HG03571 (cell line): ENCODE measurements at regions not wholly inside any gene's neighbourhood (a gene's known extent, or its start where the extent isn't known, plus 50 kb on each side); places are given as distances from the start of the nearest gene placed in this dataset.
"Not testable (repeated sequence)": the region's sequence is repeated elsewhere in the genome, so short reads cannot be mapped to it uniquely, and the experiment has no call there.

Experiments
- ATAC-seq: cut with Tn5 transposase; IDR thresholded peaks from one replicate; pipeline ENCODE4 v1.9.1; 2021; ENCODE audit not compliant: unreplicated experiment

GRCh38 chr10:30736685-30737232 is 107.2 kb upstream of the LYZL2 start:
- peak; percentile 87 for ATAC-seq

GRCh38 chr10:30734901-30735300 is 105.3 kb upstream of the LYZL2 start:
- no peak for ATAC-seq

- ATAC-seq, result no peak
These were observed 103.1 kb upstream of the LYZL2 start for GRCh38 chr10:30732671-30733070.

- no peak for ATAC-seq
These were observed 102.4 kb upstream of the LYZL2 start for GRCh38 chr10:30731963-30732362.

GRCh38 chr10:30730306-30730705 is 100.8 kb upstream of the LYZL2 start:
- no peak for ATAC-seq

- no peak for ATAC-seq
These were observed 99.2 kb upstream of the LYZL2 start for GRCh38 chr10:30728766-30729165.

- ATAC-seq, result no peak
These were observed 98.6 kb upstream of the LYZL2 start for GRCh38 chr10:30728127-30728526.

GRCh38 chr10:30727524-30727923 is 98.0 kb upstream of the LYZL2 start:
- ATAC-seq, result no peak

GRCh38 chr10:30726783-30727414 is 97.3 kb upstream of the LYZL2 start:
- ATAC-seq, result peak; percentile 70

GRCh38 chr10:30725661-30726060 is 96.1 kb upstream of the LYZL2 start:
- no peak for ATAC-seq

GRCh38 chr10:30724296-30724695 is 94.7 kb upstream of the LYZL2 start:
- no peak for ATAC-seq

- no peak for ATAC-seq
These were observed 93.5 kb upstream of the LYZL2 start for GRCh38 chr10:30722956-30723620.

GRCh38 chr10:30719832-30720231 is 90.3 kb upstream of the LYZL2 start:
- ATAC-seq, result no peak

- no peak for ATAC-seq
These were observed 80.3 kb upstream of the LYZL2 start for GRCh38 chr10:30709700-30710358.

GRCh38 chr10:30709229-30709628 is 79.7 kb upstream of the LYZL2 start:
- ATAC-seq, result no peak

- ATAC-seq, result no peak
These were observed 78.7 kb upstream of the LYZL2 start for GRCh38 chr10:30708234-30708633.

- ATAC-seq, result not testable (repeated sequence)
These were observed 76.6 kb upstream of the LYZL2 start for GRCh38 chr10:30706189-30706588.

- ATAC-seq, result peak; percentile 15
These were observed 76.1 kb upstream of the LYZL2 start for GRCh38 chr10:30705625-30706149.

GRCh38 chr10:30705101-30705624 is 75.6 kb upstream of the LYZL2 start:
- ATAC-seq, result peak; percentile 42

- ATAC-seq, result peak; percentile 1
These were observed 75.1 kb upstream of the LYZL2 start for GRCh38 chr10:30704601-30705100.

- ATAC-seq, result no peak
These were observed 74.6 kb upstream of the LYZL2 start for GRCh38 chr10:30704026-30704600.
